HG03354 (cell line): ENCODE measurements at regions not wholly inside any gene's neighbourhood (a gene's known extent, or its start where the extent isn't known, plus 50 kb on each side); places are given as distances from the start of the nearest gene placed in this dataset.

Experiments used
- ATAC-seq: cut with Tn5 transposase; IDR thresholded peaks from one replicate; pipeline ENCODE4 v1.9.1; 2021; ENCODE audit warnings: mild to moderate bottlenecking; ENCODE audit not compliant: unreplicated experiment, poor library complexity, severe bottlenecking

DNA sequence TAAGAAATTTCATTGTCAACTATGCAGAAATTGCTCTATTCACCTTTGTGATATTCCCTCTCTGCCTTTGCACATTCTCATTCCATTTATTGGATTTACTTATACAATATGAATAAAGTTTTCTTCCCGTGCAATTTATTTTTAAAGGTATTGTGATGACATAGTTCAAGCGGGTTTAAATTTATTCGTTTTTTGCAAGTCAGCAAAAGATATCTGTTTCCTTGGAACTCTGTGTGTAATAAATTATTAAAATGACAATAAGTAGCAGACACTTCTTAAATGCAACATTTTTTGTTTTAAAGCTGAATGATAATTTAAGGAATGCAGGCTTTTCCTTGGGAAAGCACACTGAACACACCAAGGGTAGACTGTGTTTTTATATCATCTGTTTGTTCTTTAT is 143.1 kb downstream of the SLC41A2 start:
- ATAC-seq = no peak
